ENCODE measurements at regions not wholly inside any gene's neighbourhood (a gene's known extent, or its start where the extent isn't known, plus 50 kb on each side); places are given as distances from the start of the nearest gene placed in this dataset.

DNA sequence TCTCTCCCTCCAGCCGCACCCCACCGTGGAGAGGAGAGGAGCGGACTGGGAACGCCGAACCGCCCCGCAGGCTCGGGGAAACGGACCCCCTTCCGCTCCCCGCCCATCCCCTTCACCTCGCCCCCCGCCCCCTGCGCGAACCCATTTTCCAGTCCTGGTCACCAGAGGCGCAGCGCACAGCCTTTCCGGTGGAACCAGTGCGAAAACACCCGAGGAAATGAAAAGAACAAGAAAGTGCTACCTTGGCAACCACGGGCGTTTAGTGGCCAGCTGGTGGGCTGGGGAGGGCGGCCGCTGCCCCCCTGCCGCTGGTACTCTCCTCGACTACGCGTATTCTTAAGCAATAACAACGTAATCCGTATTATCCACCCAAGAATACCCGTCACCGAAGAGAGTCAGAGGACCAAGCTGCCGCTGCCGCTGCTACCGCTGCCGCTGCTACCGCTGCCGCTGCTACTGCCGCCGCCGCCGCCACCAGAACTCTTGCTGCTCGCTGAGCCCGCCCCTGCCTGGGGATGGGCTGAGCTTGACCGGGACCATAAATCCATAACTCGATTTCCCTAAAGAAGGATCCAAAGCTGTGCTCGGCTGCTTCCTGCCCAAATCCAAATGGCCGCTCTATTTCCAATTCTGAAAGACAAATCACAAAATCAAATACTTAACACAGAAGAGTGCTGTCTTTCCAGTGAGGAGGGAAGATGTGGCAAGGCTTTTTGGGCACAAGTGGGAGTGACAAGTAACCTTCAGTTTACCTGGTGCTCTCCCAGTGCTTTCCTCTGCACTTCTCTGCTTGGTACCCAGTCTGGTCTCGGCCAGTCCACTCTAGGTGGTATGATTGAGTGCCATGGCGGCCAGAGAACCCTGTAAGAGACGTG lies 125.2 kb upstream of the DPYD start:
- peaks cover 3% of the 10 kb centered on the region for H3K4me1 ChIP-seq (ENCODE audit: insufficient read depth, poor library complexity, severe bottlenecking)
- H3K27me3 ChIP-seq (ENCODE audit: insufficient read depth, poor library complexity, severe bottlenecking), result peaks cover 23% of the 10 kb centered on the region
- DNase-seq (ENCODE audit: low spot score), result peak; percentile 37
- TF ChIP-seq, protein P1, sequence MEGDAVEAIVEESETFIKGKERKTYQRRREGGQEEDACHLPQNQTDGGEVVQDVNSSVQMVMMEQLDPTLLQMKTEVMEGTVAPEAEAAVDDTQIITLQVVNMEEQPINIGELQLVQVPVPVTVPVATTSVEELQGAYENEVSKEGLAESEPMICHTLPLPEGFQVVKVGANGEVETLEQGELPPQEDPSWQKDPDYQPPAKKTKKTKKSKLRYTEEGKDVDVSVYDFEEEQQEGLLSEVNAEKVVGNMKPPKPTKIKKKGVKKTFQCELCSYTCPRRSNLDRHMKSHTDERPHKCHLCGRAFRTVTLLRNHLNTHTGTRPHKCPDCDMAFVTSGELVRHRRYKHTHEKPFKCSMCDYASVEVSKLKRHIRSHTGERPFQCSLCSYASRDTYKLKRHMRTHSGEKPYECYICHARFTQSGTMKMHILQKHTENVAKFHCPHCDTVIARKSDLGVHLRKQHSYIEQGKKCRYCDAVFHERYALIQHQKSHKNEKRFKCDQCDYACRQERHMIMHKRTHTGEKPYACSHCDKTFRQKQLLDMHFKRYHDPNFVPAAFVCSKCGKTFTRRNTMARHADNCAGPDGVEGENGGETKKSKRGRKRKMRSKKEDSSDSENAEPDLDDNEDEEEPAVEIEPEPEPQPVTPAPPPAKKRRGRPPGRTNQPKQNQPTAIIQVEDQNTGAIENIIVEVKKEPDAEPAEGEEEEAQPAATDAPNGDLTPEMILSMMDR (IDR thresholded peaks at IDR 0.05; ENCODE audit: poor library complexity, severe bottlenecking), result no peak
- no peaks in the 10 kb centered on the region for H3K9me3 ChIP-seq (ENCODE audit: severe bottlenecking)
- H3K36me3 ChIP-seq (ENCODE audit: low read depth), result no peaks in the 10 kb centered on the region
- H3K27ac ChIP-seq (ENCODE audit: poor library complexity, severe bottlenecking), result no peak overlapping the region
- ATAC-seq (ENCODE audit: low read depth), result peak; percentile 36
- peak overlapping the region; percentile 41 for H3K4me3 ChIP-seq (ENCODE audit: severe bottlenecking)

DNA sequence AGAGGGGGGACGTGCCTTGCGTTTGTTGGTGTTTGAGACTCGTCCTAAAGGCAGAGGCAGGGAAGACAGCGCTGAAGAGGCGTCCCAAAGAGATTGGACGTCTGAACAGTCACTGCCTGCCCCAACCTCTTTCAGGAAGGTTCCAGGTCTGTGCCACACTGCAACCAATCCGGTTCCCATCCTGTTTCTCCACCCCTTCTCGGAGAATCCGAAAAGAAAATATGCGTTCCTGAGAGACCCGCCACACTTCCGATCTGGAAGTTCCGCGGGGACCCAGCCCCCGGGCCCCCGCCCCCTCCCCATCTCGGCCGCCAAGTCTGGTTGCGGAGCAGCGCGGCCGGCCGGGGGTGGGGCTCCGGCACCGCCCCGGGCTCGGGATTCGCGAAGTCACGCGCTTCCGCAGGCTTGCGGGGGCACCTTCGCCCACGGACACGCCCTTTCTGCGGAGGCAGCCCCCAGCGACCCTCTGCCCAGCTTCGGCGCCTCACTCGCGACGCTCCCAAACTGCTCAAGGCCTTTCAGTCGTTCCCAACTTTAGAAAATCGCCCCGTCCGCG lies 124.5 kb upstream of the DPYD start:
- Histone ChIP-seq H3K4me1 (ENCODE audit: insufficient read depth, poor library complexity, severe bottlenecking) (peaks cover 3% of the 10 kb centered on the region), H3K4me3 (ENCODE audit: severe bottlenecking) (peak overlapping the region; percentile 41), H3K27me3 (ENCODE audit: insufficient read depth, poor library complexity, severe bottlenecking) (peaks cover 23% of the 10 kb centered on the region), H3K36me3 (ENCODE audit: low read depth) (no peaks in the 10 kb centered on the region), H3K27ac (ENCODE audit: poor library complexity, severe bottlenecking) (no peak overlapping the region), H3K9me3 (ENCODE audit: severe bottlenecking) (no peaks in the 10 kb centered on the region)
- ATAC-seq (ENCODE audit: low read depth), result peak; percentile 66
- TF ChIP-seq, protein P1 (IDR thresholded peaks at IDR 0.05; ENCODE audit: poor library complexity, severe bottlenecking), result no peak
- DNase-seq (ENCODE audit: low spot score), result no peak

DNA sequence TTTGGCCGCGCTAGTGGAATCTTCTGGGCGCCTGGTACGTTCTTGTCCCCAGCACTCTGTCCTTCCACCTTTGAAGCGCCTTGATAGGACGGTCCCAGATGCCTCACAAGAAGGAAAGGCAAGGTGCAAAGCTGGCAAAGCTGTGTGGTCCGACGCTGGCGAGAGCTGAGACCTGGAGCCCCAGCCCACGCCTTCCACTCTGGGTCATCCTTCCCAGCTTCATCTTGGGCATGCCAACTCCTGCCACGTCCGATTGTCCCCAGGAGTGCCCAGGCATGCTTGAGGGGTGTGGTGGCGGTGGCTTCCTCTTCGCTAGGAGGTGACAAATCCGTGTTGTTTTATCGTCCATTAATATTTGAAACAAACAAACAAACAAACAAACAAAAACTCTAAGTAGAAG lies 123.9 kb upstream of the DPYD start:
- Histone ChIP-seq H3K27ac (ENCODE audit: poor library complexity, severe bottlenecking) (no peak overlapping the region), H3K4me3 (ENCODE audit: severe bottlenecking) (peak overlapping the region; percentile 41), H3K4me1 (ENCODE audit: insufficient read depth, poor library complexity, severe bottlenecking) (peaks cover 3% of the 10 kb centered on the region), H3K9me3 (ENCODE audit: severe bottlenecking) (no peaks in the 10 kb centered on the region), H3K36me3 (ENCODE audit: low read depth) (no peaks in the 10 kb centered on the region), H3K27me3 (ENCODE audit: insufficient read depth, poor library complexity, severe bottlenecking) (peaks cover 22% of the 10 kb centered on the region)
- TF ChIP-seq, protein P1 (IDR thresholded peaks at IDR 0.05; ENCODE audit: poor library complexity, severe bottlenecking), result no peak
- ATAC-seq (ENCODE audit: low read depth) (no peak), DNase-seq (ENCODE audit: low spot score) (no peak)

DNA sequence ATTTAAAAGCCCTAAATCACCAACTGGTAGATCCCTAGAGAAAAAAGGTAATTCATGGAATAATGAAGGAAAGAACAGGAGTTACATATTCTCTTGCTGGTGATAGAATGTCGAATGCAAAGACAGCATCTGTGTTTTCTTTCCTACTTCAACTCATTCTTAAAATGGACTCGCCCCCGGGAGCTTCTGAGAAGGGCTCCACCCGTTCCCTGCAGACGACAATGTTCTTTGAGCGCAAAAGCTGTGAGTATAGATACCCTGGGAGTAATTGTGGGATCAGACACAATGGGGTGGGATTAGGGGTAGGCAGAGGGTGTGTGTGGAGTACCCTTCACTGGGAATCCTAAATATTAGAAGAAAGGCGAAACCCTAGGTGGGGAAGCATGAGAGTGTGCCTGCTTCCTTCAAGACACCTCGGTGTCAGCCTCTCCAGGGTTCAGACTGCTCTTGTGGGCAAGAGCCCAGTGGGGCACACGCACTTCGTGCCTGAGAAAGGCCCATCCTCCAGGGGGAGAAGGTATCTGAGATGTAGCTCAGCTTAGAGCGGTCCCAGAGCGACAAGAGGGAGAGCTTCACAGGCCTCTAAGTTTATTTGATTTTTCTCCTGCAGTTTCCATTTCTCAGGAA lies 123.3 kb upstream of the DPYD start:
- DNase-seq (ENCODE audit: low spot score), result no peak
- no peak for ATAC-seq (ENCODE audit: low read depth)
- Histone ChIP-seq H3K9me3 (ENCODE audit: severe bottlenecking) (no peaks in the 10 kb centered on the region), H3K27ac (ENCODE audit: poor library complexity, severe bottlenecking) (no peak overlapping the region), H3K27me3 (ENCODE audit: insufficient read depth, poor library complexity, severe bottlenecking) (peaks cover 16% of the 10 kb centered on the region), H3K4me1 (ENCODE audit: insufficient read depth, poor library complexity, severe bottlenecking) (peaks cover 3% of the 10 kb centered on the region), H3K4me3 (ENCODE audit: severe bottlenecking) (no peak overlapping the region), H3K36me3 (ENCODE audit: low read depth) (no peaks in the 10 kb centered on the region)
- TF ChIP-seq, protein P1 (IDR thresholded peaks at IDR 0.05; ENCODE audit: poor library complexity, severe bottlenecking), result no peak

Measured in RWPE2 (cell line).